Activated CD8-positive, alpha-beta memory T cell treated with anti-CD3 and anti-CD28 coated beads for 48 hours (primary cell): ENCODE measurements at regions not wholly inside any gene's neighbourhood (a gene's known extent, or its start where the extent isn't known, plus 50 kb on each side); places are given as distances from the start of the nearest gene placed in this dataset.

Experiments
- DNase-seq, 3 experiments: peaks; one replicate each; pipeline ENCODE4 v3.0.0-alpha.2; 2020; ENCODE audit warnings: low read depth in 2 of 3, low spot score in 2 of 3

- no peak for DNase-seq
Observed at GRCh38 chr9:80571953-80572352, 1000.2 kb downstream of the TLE4 start.

- DNase-seq, result no peak
Observed at GRCh38 chr9:80569236-80569635, 997.5 kb downstream of the TLE4 start.

- no peak for DNase-seq
Observed at GRCh38 chr9:80561526-80561925, 989.8 kb downstream of the TLE4 start.

GRCh38 chr9:80560976-80561375 lies 989.2 kb downstream of the TLE4 start:
- no peak for DNase-seq

GRCh38 chr9:80557256-80557655 lies 985.5 kb downstream of the TLE4 start:
- DNase-seq, result no peak

GRCh38 chr9:80556631-80557030 lies 984.9 kb downstream of the TLE4 start:
- no peak for DNase-seq

- no peak for DNase-seq
Observed at GRCh38 chr9:80555782-80556325, 984.1 kb downstream of the TLE4 start.

- no peak for DNase-seq
Observed at GRCh38 chr9:80554856-80555255, 983.1 kb downstream of the TLE4 start.

- no peak for DNase-seq
Observed at GRCh38 chr9:80554301-80554700, 982.5 kb downstream of the TLE4 start.

- DNase-seq, result no peak
Observed at GRCh38 chr9:80552931-80553330, 981.2 kb downstream of the TLE4 start.

- DNase-seq, result no peak
Observed at GRCh38 chr9:80550181-80550580, 978.4 kb downstream of the TLE4 start.

GRCh38 chr9:80547613-80548012 lies 975.8 kb downstream of the TLE4 start:
- no peak for DNase-seq

- no peak for DNase-seq
Observed at GRCh38 chr9:80540387-80540786, 968.6 kb downstream of the TLE4 start.

- DNase-seq, result no peak
Observed at GRCh38 chr9:80538976-80539375, 967.2 kb downstream of the TLE4 start.

- no peak for DNase-seq
Observed at GRCh38 chr9:80522465-80522864, 950.7 kb downstream of the TLE4 start.

- no peak for DNase-seq
Observed at GRCh38 chr9:80521151-80521550, 949.4 kb downstream of the TLE4 start.

- no peak for DNase-seq
Observed at GRCh38 chr9:80520231-80520630, 948.5 kb downstream of the TLE4 start.

GRCh38 chr9:80518441-80518840 lies 946.7 kb downstream of the TLE4 start:
- DNase-seq, result no peak

- DNase-seq, result no peak
Observed at GRCh38 chr9:80516679-80517078, 944.9 kb downstream of the TLE4 start.

- DNase-seq, result no peak
Observed at GRCh38 chr9:80509358-80509757, 937.6 kb downstream of the TLE4 start.

GRCh38 chr9:80507611-80508010 lies 935.8 kb downstream of the TLE4 start:
- no peak for DNase-seq

- no peak for DNase-seq
Observed at GRCh38 chr9:80504601-80505230, 933.0 kb downstream of the TLE4 start.

GRCh38 chr9:80503671-80504281 lies 932.0 kb downstream of the TLE4 start:
- no peak for DNase-seq
